ENCODE measurements at regions not wholly inside any gene's neighbourhood (a gene's known extent, or its start where the extent isn't known, plus 50 kb on each side); places are given as distances from the start of the nearest gene placed in this dataset.

GRCh38 chr4:30835044-30835443 is 114.9 kb downstream of the PCDH7 start:
- Histone ChIP-seq H3K36me3 (no peaks in the 10 kb centered on the region), H3K4me3 (no peak overlapping the region), H3K4me1 (peaks cover 14 to 54% (median 37%) of the 10 kb centered on the region in 4 donors), H3K27ac (replicated peaks in 1 of 4) (no peak overlapping the region), H3K27me3 (no peaks in the 10 kb centered on the region), H3K9me3 (no peaks in the 10 kb centered on the region)
- intact Hi-C loops (cut with DNase I), result no loop called here
- WGBS, result 93% methylated on average over 9 of the region's 11 CpGs
- no peak for DNase-seq (ENCODE audit: extremely low spot score)
- TF ChIP-seq POLR2AphosphoS5 (IDR thresholded peaks at IDR 0.05) (no peak), EP300 (IDR thresholded peaks at IDR 0.05) (no peak), POLR2A (IDR thresholded peaks at IDR 0.05; ENCODE audit: low read depth) (no peak), CTCF (IDR thresholded peaks at IDR 0.05) (no peak)

- Histone ChIP-seq H3K36me3 (no peaks in the 10 kb centered on the region), H3K4me1 (peaks cover 14 to 66% (median 48%) of the 10 kb centered on the region in 4 donors), H3K27ac (replicated peaks in 1 of 4) (no peak overlapping the region), H3K9me3 (no peaks in the 10 kb centered on the region), H3K27me3 (no peaks in the 10 kb centered on the region), H3K4me3 (no peak overlapping the region)
- no peak for TF ChIP-seq CTCF (IDR thresholded peaks at IDR 0.05)
- no peak for TF ChIP-seq EP300 (IDR thresholded peaks at IDR 0.05)
- TF ChIP-seq POLR2AphosphoS5 (IDR thresholded peaks at IDR 0.05), result no peak
- TF ChIP-seq POLR2A (IDR thresholded peaks at IDR 0.05; ENCODE audit: low read depth), result no peak
- intact Hi-C loops (cut with DNase I), result no loop called here
- no peak for DNase-seq (ENCODE audit: extremely low spot score)
- WGBS, result 19% methylated on average over 1 of the region's 1 CpG
These were observed 116.1 kb downstream of the PCDH7 start for GRCh38 chr4:30836231-30836630.

- WGBS, result 36% methylated on average over 2 of the region's 2 CpGs
- Histone ChIP-seq H3K27ac (replicated peaks in 1 of 4) (no peak overlapping the region), H3K36me3 (no peaks in the 10 kb centered on the region), H3K9me3 (no peaks in the 10 kb centered on the region), H3K4me3 (no peak overlapping the region), H3K4me1 (peaks cover 14 to 70% (median 51%) of the 10 kb centered on the region in 4 donors), H3K27me3 (no peaks in the 10 kb centered on the region)
- no peak for TF ChIP-seq CTCF (IDR thresholded peaks at IDR 0.05)
- no peak for TF ChIP-seq EP300 (IDR thresholded peaks at IDR 0.05)
- no peak for TF ChIP-seq POLR2AphosphoS5 (IDR thresholded peaks at IDR 0.05)
- TF ChIP-seq POLR2A (IDR thresholded peaks at IDR 0.05; ENCODE audit: low read depth), result no peak
- intact Hi-C loops (cut with DNase I), result no loop called here
- no peak for DNase-seq (ENCODE audit: extremely low spot score)
These were observed 117.0 kb downstream of the PCDH7 start for GRCh38 chr4:30837131-30837539.

- no peak for DNase-seq (ENCODE audit: extremely low spot score)
- intact Hi-C loops (cut with DNase I), result no loop called here
- Histone ChIP-seq H3K4me3 (no peak overlapping the region), H3K36me3 (no peaks in the 10 kb centered on the region), H3K27ac (replicated peaks in 1 of 4) (peak overlapping the region in 1 of 4 donors; percentile 4), H3K27me3 (no peaks in the 10 kb centered on the region), H3K4me1 (peaks cover 14 to 70% (median 51%) of the 10 kb centered on the region in 4 donors), H3K9me3 (no peaks in the 10 kb centered on the region)
- 72% methylated on average over 2 of the region's 2 CpGs for WGBS
- TF ChIP-seq EP300 (IDR thresholded peaks at IDR 0.05) (no peak), POLR2A (IDR thresholded peaks at IDR 0.05; ENCODE audit: low read depth) (no peak)
These were observed 117.7 kb downstream of the PCDH7 start for GRCh38 chr4:30837861-30838260.

- WGBS, result 55% methylated on average over 3 of the region's 3 CpGs
These were observed 118.2 kb downstream of the PCDH7 start for GRCh38 chr4:30838331-30838730.

More at GRCh38 chr4:30838331-30838730, 118.2 kb downstream of the PCDH7 start:
- Histone ChIP-seq H3K27me3 (no peaks in the 10 kb centered on the region), H3K4me1 (peaks cover 14 to 70% (median 51%) of the 10 kb centered on the region in 4 donors), H3K9me3 (no peaks in the 10 kb centered on the region), H3K4me3 (no peak overlapping the region), H3K36me3 (no peaks in the 10 kb centered on the region), H3K27ac (replicated peaks in 1 of 4) (peak overlapping the region in 1 of 4 donors; percentile 4)
- DNase-seq (ENCODE audit: extremely low spot score), result no peak
- intact Hi-C loops (cut with DNase I), result no loop called here
- no peak for TF ChIP-seq POLR2AphosphoS5 (IDR thresholded peaks at IDR 0.05)
- no peak for TF ChIP-seq CTCF (IDR thresholded peaks at IDR 0.05)
